Limb (tissue), 2 donors: ENCODE measurements at regions not wholly inside any gene's neighbourhood (a gene's known extent, or its start where the extent isn't known, plus 50 kb on each side); places are given as distances from the start of the nearest gene placed in this dataset.

Experiments used
- DNase-seq, 2 donors: peaks; one replicate each; pipeline ENCODE4 v3.0.0-alpha.2; 2016; ENCODE audit errors: extremely low spot score in 2 of 2

- DNase-seq = no peak
Measured at GRCh38 chr7:18081617-18082016, 54.0 kb upstream of the PRPS1L1 start.

GRCh38 chr7:18082169-18082568 is 54.5 kb upstream of the PRPS1L1 start:
- no peak for DNase-seq

GRCh38 chr7:18086165-18087025 is 58.7 kb upstream of the PRPS1L1 start:
- peak in 1 of 2 donors; percentile 71 for DNase-seq

GRCh38 chr7:18087026-18087686 is 59.5 kb upstream of the PRPS1L1 start:
- DNase-seq = peak in 1 of 2 donors; percentile 57

GRCh38 chr7:18087687-18088078 is 60.0 kb upstream of the PRPS1L1 start:
- no peak for DNase-seq

- DNase-seq = no peak
Measured at GRCh38 chr7:18096087-18096486, 68.4 kb upstream of the PRPS1L1 start.

GRCh38 chr7:18102576-18102975 is 74.9 kb upstream of the PRPS1L1 start:
- DNase-seq = no peak

- DNase-seq = no peak
Measured at GRCh38 chr7:18103436-18104218, 76.0 kb upstream of the PRPS1L1 start.

GRCh38 chr7:18109762-18110161 is 82.1 kb upstream of the PRPS1L1 start:
- DNase-seq = no peak

- DNase-seq = no peak
Measured at GRCh38 chr7:18116661-18117060, 89.0 kb upstream of the PRPS1L1 start.

GRCh38 chr7:18117482-18117881 is 89.8 kb upstream of the PRPS1L1 start:
- no peak for DNase-seq

- DNase-seq = no peak
Measured at GRCh38 chr7:18119985-18120384, 92.3 kb upstream of the PRPS1L1 start.

- no peak for DNase-seq
Measured at GRCh38 chr7:18123508-18124239, 96.0 kb upstream of the PRPS1L1 start.

GRCh38 chr7:18125476-18125875 is 97.8 kb upstream of the PRPS1L1 start:
- peak in 1 of 2 donors; percentile 52 for DNase-seq

GRCh38 chr7:18126281-18126680 is 98.6 kb upstream of the PRPS1L1 start:
- no peak for DNase-seq

- DNase-seq = no peak
Measured at GRCh38 chr7:18128846-18129245, 101.2 kb upstream of the PRPS1L1 start.

GRCh38 chr7:18132811-18133210 is 105.2 kb upstream of the PRPS1L1 start:
- no peak for DNase-seq

- DNase-seq = no peak
Measured at GRCh38 chr7:18133921-18134320, 106.3 kb upstream of the PRPS1L1 start.

- DNase-seq = no peak
Measured at GRCh38 chr7:18140943-18141342, 113.3 kb upstream of the PRPS1L1 start.

GRCh38 chr7:18144166-18144565 is 116.5 kb upstream of the PRPS1L1 start:
- DNase-seq = no peak

- no peak for DNase-seq
Measured at GRCh38 chr7:18145160-18145559, 117.5 kb upstream of the PRPS1L1 start.
